Astrocyte (in vitro differentiated cells and primary cell): ENCODE measurements at regions not wholly inside any gene's neighbourhood (a gene's known extent, or its start where the extent isn't known, plus 50 kb on each side); places are given as distances from the start of the nearest gene placed in this dataset.

Experiments
- EZH2 ChIP-seq: IDR thresholded peaks from 2 replicates; pipeline ENCODE4 v1.6.1; 2012; ENCODE audit warnings: mild to moderate bottlenecking, low read length, inconsistent platforms; ENCODE audit not compliant: insufficient read depth
- TF ChIP-seq, protein P1 (sequence below): IDR thresholded peaks from 2 replicates; pipeline ENCODE4 v1.5.1; 2011; ENCODE audit warnings: low read depth, mild to moderate bottlenecking, inconsistent platforms, low read length, moderate library complexity; ENCODE audit not compliant: insufficient read depth

DNA sequence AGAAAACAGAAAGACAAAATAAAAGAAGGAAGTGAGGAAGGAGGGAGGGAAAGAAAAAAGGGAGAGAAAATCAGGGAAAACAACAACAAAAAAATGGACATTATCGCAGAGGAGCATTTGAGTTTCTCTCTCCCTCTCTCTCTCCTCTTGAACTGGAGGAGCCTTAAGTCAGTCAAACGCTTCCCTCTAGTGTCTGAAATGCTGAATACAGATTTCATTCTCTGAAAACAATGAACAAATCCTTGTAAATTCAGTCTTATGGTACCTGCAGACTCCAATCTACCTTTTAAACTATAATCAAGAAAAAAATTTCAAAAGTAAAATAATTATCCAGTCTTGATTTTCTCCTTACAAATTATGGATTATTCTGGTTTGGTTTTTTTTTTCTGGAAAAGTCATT lies 89.2 kb upstream of the PFKP start:
- no peak for TF ChIP-seq EZH2
- TF ChIP-seq, protein P1, sequence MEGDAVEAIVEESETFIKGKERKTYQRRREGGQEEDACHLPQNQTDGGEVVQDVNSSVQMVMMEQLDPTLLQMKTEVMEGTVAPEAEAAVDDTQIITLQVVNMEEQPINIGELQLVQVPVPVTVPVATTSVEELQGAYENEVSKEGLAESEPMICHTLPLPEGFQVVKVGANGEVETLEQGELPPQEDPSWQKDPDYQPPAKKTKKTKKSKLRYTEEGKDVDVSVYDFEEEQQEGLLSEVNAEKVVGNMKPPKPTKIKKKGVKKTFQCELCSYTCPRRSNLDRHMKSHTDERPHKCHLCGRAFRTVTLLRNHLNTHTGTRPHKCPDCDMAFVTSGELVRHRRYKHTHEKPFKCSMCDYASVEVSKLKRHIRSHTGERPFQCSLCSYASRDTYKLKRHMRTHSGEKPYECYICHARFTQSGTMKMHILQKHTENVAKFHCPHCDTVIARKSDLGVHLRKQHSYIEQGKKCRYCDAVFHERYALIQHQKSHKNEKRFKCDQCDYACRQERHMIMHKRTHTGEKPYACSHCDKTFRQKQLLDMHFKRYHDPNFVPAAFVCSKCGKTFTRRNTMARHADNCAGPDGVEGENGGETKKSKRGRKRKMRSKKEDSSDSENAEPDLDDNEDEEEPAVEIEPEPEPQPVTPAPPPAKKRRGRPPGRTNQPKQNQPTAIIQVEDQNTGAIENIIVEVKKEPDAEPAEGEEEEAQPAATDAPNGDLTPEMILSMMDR, result peak; percentile 77
